K562 (cell line): ENCODE measurements at regions not wholly inside any gene's neighbourhood (a gene's known extent, or its start where the extent isn't known, plus 50 kb on each side); places are given as distances from the start of the nearest gene placed in this dataset.

Experiments
- ATAC-seq: fragments of 200-7000 bp; cut with Tn5 transposase; 3 replicates; pipeline ENCODE4 v1.9.1; 2020; ENCODE audit warnings: moderate library complexity
- BruUV-seq: library from RNA; stranded (reverse); fragments of 400-500 nt; replicated peaks from 2 replicates; lab custom pipeline; 2021; lab: Mats Ljungman, UMichigan
- CTCF ChIA-PET: fragments of 300-600 bp; formaldehyde crosslinking; extraction: SDS; loops from one replicate; lab custom pipeline; 2021; ENCODE audit warnings: low intra/inter-chr PET ratio; lab: Yijun Ruan, JAX
- POLR2A ChIA-PET: fragments of 300-600, 350-650 bp; sonication (Branson Sonifier 250); formaldehyde crosslinking; extraction: SDS; loops from one replicate; lab custom pipeline; 2021; ENCODE audit warnings: antibody characterized with exemption, inconsistent platforms; lab: Yijun Ruan, JAX
- DNase-seq, 4 experiments: peaks; one replicate each; pipeline versions ENCODE4 v3.0.0 to v3.0.0-alpha.2; 2011 to 2018; ENCODE audit warnings: low spot score in 3 of 4, mixed read lengths in 3 of 4; ENCODE audit errors: extremely low read depth in 1 of 4
- FAIRE-seq: peaks from 2 replicates; lab custom pipeline; 2011; peaks lifted over from hg19 to GRCh38; lab: Jason Lieb, UNC
- H2AFZ ChIP-seq: 2 replicates; pipeline ENCODE4 v1.6.0; 2011; ENCODE audit warnings: low read depth, low read length, control low read depth, inconsistent platforms
- H3K27ac ChIP-seq: fragments of 200-600 bp; 3 replicates; pipeline ENCODE4 v1.8.0; 2011; ENCODE audit warnings: low read depth, mild to moderate bottlenecking, control low read depth, inconsistent platforms, low read length, moderate library complexity, mixed read lengths; ENCODE audit errors: extremely low read depth
- H3K27me3 ChIP-seq, 2 experiments: fragments of 300-600 bp in 1 of 2; 2 replicates in 1 of 2; 3 replicates in 1 of 2; pipeline versions ENCODE4 v1.6.0 to v1.8.0; 2011; ENCODE audit warnings: inconsistent platforms in 2 of 2, low read length in 2 of 2, mild to moderate bottlenecking in 1 of 2, mixed read lengths in 1 of 2, moderate library complexity in 1 of 2; ENCODE audit not compliant: control insufficient read depth in 2 of 2, insufficient read depth in 2 of 2
- H3K36me3 ChIP-seq: fragments of 300-600 bp; 3 replicates; pipeline ENCODE4 v1.8.0; 2011; ENCODE audit warnings: mild to moderate bottlenecking, low read length, inconsistent platforms; ENCODE audit not compliant: control insufficient read depth, insufficient read depth
- H3K4me1 ChIP-seq, 2 experiments: fragments of 200-600 bp in 1 of 2; replicated peaks in 1 of 2; 2 replicates in 1 of 2; 3 replicates in 1 of 2; pipeline versions ENCODE4 v1.5.1 to v1.8.0; 2011; ENCODE audit warnings: inconsistent platforms in 2 of 2, low read length in 2 of 2, mild to moderate bottlenecking in 1 of 2, mixed read lengths in 1 of 2, moderate library complexity in 1 of 2; ENCODE audit not compliant: control insufficient read depth in 2 of 2, insufficient read depth in 2 of 2
- H3K4me2 ChIP-seq: 2 replicates; pipeline ENCODE4 v1.6.1; 2011; ENCODE audit warnings: low read length, control low read depth, inconsistent platforms, mixed read lengths; ENCODE audit not compliant: insufficient read depth
- H3K4me3 ChIP-seq: fragments of 200-600 bp; sonication (generic), shearing (Covaris generic); 2 replicates; pipeline ENCODE4 v1.5.1; 2016; ENCODE audit warnings: control low read depth, inconsistent platforms
- H3K79me2 ChIP-seq: fragments of 200-600 bp; 3 replicates; pipeline ENCODE4 v1.8.0; 2011; ENCODE audit warnings: low read length, inconsistent platforms; ENCODE audit not compliant: control insufficient read depth, insufficient read depth
- H3K9ac ChIP-seq, 2 experiments: 2 replicates each; pipeline versions ENCODE4 v1.6.0 to v1.6.1; 2011; ENCODE audit warnings: low read depth in 2 of 2, low read length in 2 of 2, control low read depth in 1 of 2, inconsistent platforms in 1 of 2, mild to moderate bottlenecking in 1 of 2, mixed read lengths in 1 of 2; ENCODE audit not compliant: insufficient read depth in 1 of 2
- H3K9me1 ChIP-seq: one replicate; pipeline ENCODE4 v1.6.0; 2011; ENCODE audit warnings: inconsistent platforms, mild to moderate bottlenecking, low read length, moderate library complexity; ENCODE audit not compliant: control insufficient read depth, insufficient read depth
- H3K9me3 ChIP-seq: replicated peaks from 2 replicates; pipeline ENCODE4 v1.5.1; 2011; ENCODE audit warnings: low read depth, low read length, inconsistent platforms; ENCODE audit not compliant: control insufficient read depth, insufficient read depth
- H4K20me1 ChIP-seq: replicated peaks from 2 replicates; pipeline ENCODE4 v1.6.1; 2011; ENCODE audit warnings: low read length, inconsistent platforms, mixed read lengths; ENCODE audit not compliant: control insufficient read depth, insufficient read depth
- NCOA6 ChIP-seq: fragments of 450-650 bp; IDR thresholded peaks from 2 replicates; pipeline ENCODE4 v1.6.1; 2017; ENCODE audit warnings: mild to moderate bottlenecking
- PURB ChIP-seq: sonication (generic); formaldehyde crosslinking; IDR thresholded peaks from 2 replicates; pipeline ENCODE4 v1.9.0; 2021; ENCODE audit warnings: low read depth, mild to moderate bottlenecking, missing genetic modification reagents
- ZNF212 ChIP-seq: fragments of 450-650 bp; formaldehyde crosslinking; IDR thresholded peaks from 2 replicates; pipeline ENCODE4 v1.4.0; 2020; ENCODE audit warnings: mild to moderate bottlenecking
- WGBS: fragments of 100-300 bp; shearing (Covaris generic); methylation state at CpG from one replicate; pipeline ENCODE4 v1.1.6; 2016; ENCODE audit warnings: low coverage, mixed read lengths; ENCODE audit not compliant: insufficient coverage; ENCODE audit errors: missing lambda C conversion rate; 5-methylcytosine and 5-hydroxymethylcytosine counted together
- in situ Hi-C: fragments of 300-500 bp; cut with MboI; formaldehyde crosslinking; loops from 4 replicates; pipeline ENCODE4 v1.15.0; 2018; ENCODE audit warnings: inconsistent platforms, mixed read lengths
- intact Hi-C: fragments of 100-400 bp; cut with micrococcal nuclease; formaldehyde crosslinking; loops from 2 replicates; pipeline ENCODE4 v1.14.2; 2022
- TF ChIP-seq, protein P1 (sequence below), 2 experiments: fragments of 450-650 bp; formaldehyde crosslinking in 1 of 2; IDR thresholded peaks; 2 replicates each; pipeline versions ENCODE4 v1.4.0 to v1.6.1; 2014 to 2020; ENCODE audit warnings: mild to moderate bottlenecking in 2 of 2, borderline replicate concordance in 1 of 2, low read depth in 1 of 2

DNA sequence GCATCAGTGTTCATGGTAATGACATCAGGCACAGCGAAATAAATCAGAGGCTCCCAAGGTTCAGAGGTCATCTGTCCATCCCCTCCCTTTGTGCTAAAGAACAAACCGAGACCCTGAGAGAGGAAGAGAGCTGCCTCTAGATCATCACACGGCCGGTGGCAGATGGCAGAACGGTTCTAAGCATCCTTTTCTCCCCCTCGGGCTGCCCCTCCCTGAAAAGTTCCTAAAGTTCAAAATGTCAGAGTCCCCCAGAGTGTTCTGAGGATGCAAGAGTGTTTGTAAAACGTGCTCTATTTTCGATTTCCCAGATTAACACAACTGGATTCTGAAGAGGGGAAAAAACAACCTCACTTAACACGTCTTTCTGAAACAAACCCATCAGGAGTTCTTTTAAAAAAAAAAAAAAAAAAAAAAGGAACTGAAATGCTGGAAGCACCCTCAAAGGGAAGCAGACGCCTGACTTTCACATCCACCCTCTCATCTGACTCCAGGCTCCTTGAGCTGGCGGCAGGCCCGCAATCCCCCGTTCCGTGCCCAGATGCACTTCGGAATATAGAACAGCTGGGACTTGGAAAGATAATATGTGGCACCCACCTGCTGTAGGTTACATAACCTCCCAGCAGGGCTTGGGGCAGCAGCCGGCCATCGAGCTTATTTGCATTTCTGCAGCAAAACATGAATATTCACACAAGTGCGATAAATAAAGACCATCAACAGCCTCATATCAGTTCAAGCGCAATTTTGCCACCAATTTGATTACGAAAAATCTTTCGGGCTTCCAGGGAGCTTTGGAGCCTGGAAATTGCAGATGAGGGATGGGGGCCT is 115.5 kb upstream of the SMURF2 start:
- peaks cover 0 to 22% of the 10 kb centered on the region in 2 experiments; a peak in 2 of 5 replicates for H3K4me1 ChIP-seq
- H3K4me3 ChIP-seq, result no peak overlapping the region
- CTCF ChIA-PET, result interaction anchor here (0.6 to 1.6 kb wide), 4 partner anchors 141 to 421 kb away, joined by 4 to 9 read pairs (median 5); no protein-coding TSS in a partner anchor
- H3K9me1 ChIP-seq, result no peaks in the 10 kb centered on the region
- TF ChIP-seq PURB (CRISPR knock-in tag) (no peak), NCOA6 (no peak), ZNF212 (CRISPR knock-in tag) (no peak)
- TF ChIP-seq, protein P1, sequence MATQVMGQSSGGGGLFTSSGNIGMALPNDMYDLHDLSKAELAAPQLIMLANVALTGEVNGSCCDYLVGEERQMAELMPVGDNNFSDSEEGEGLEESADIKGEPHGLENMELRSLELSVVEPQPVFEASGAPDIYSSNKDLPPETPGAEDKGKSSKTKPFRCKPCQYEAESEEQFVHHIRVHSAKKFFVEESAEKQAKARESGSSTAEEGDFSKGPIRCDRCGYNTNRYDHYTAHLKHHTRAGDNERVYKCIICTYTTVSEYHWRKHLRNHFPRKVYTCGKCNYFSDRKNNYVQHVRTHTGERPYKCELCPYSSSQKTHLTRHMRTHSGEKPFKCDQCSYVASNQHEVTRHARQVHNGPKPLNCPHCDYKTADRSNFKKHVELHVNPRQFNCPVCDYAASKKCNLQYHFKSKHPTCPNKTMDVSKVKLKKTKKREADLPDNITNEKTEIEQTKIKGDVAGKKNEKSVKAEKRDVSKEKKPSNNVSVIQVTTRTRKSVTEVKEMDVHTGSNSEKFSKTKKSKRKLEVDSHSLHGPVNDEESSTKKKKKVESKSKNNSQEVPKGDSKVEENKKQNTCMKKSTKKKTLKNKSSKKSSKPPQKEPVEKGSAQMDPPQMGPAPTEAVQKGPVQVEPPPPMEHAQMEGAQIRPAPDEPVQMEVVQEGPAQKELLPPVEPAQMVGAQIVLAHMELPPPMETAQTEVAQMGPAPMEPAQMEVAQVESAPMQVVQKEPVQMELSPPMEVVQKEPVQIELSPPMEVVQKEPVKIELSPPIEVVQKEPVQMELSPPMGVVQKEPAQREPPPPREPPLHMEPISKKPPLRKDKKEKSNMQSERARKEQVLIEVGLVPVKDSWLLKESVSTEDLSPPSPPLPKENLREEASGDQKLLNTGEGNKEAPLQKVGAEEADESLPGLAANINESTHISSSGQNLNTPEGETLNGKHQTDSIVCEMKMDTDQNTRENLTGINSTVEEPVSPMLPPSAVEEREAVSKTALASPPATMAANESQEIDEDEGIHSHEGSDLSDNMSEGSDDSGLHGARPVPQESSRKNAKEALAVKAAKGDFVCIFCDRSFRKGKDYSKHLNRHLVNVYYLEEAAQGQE (IDR thresholded peaks at IDR 0.05; ENCODE audit: borderline replicate concordance), result no peak
- TF ChIP-seq, protein P1 (CRISPR knock-in tag; IDR thresholded peaks at IDR 0.05; ENCODE audit: low read depth), result no peak
- DNase-seq (no peak), FAIRE-seq (no peak), ATAC-seq (no peak)
- WGBS, result 82% methylated on average over 18 of the region's 21 CpGs
- intact Hi-C loops (loop anchor here (5.0 kb wide), 1 partner anchor 160 kb away; no protein-coding TSS in a partner anchor), in situ Hi-C loops (no loop called here)
- H3K9ac ChIP-seq, result no peak overlapping the region
- H3K4me2 ChIP-seq, result no peak overlapping the region
- H3K36me3 ChIP-seq, result no peaks in the 10 kb centered on the region
- no TSS peak for BruUV-seq
- POLR2A ChIA-PET, result interaction anchor here (0.6 to 0.7 kb wide), 4 partner anchors 30 to 564 kb away, joined by 3 to 4 read pairs (median 3); no protein-coding TSS in a partner anchor
- no peak overlapping the region for H3K27ac ChIP-seq
- H3K9me3 ChIP-seq, result no peaks in the 10 kb centered on the region
- H4K20me1 ChIP-seq, result peaks cover 2% of the 10 kb centered on the region; the same call in 1 of the 2 replicates
- no peaks in the 10 kb centered on the region for H3K27me3 ChIP-seq
- H2AFZ ChIP-seq, result no peak overlapping the region
- H3K79me2 ChIP-seq, result no peaks in the 10 kb centered on the region
